Aorta (tissue), 5 donors: ENCODE measurements at regions not wholly inside any gene's neighbourhood (a gene's known extent, or its start where the extent isn't known, plus 50 kb on each side); places are given as distances from the start of the nearest gene placed in this dataset.

Source experiments
- ATAC-seq: fragments of 200-7000 bp; cut with Tn5 transposase; one replicate; pipeline ENCODE4 v1.9.1; 2022; ENCODE audit warnings: moderate library complexity; ENCODE audit not compliant: low FRiP score
- DNase-seq, 2 donors: peaks; one replicate each; pipeline ENCODE4 v3.0.0-alpha.2; 2020
- H3K27ac ChIP-seq, 2 donors: one replicate each; pipeline ENCODE4 v1.5.1; 2013; ENCODE audit warnings: low read length in 2 of 2, mild to moderate bottlenecking in 2 of 2, moderate library complexity in 2 of 2, control low read depth in 1 of 2, inconsistent platforms in 1 of 2, low read depth in 1 of 2
- H3K27me3 ChIP-seq, 2 donors: one replicate each; pipeline ENCODE4 v1.6.1; 2013; ENCODE audit warnings: control low read depth in 1 of 2, low read length in 1 of 2, mild to moderate bottlenecking in 1 of 2, moderate library complexity in 1 of 2; ENCODE audit not compliant: insufficient read depth in 2 of 2, control insufficient read depth in 1 of 2
- H3K36me3 ChIP-seq, 2 donors: one replicate each; pipeline ENCODE4 v1.6.1; 2013; ENCODE audit warnings: control low read depth in 1 of 2, low read length in 1 of 2, mild to moderate bottlenecking in 1 of 2; ENCODE audit not compliant: insufficient read depth in 2 of 2, control insufficient read depth in 1 of 2
- H3K4me1 ChIP-seq, 2 donors: one replicate each; pipeline ENCODE4 v1.6.1; 2013; ENCODE audit warnings: low read length in 2 of 2, control low read depth in 1 of 2, mild to moderate bottlenecking in 1 of 2, moderate library complexity in 1 of 2; ENCODE audit not compliant: insufficient read depth in 2 of 2, control insufficient read depth in 1 of 2
- H3K4me3 ChIP-seq, 2 donors: one replicate each; pipeline ENCODE4 v1.5.1; 2013; ENCODE audit warnings: low read length in 2 of 2, control low read depth in 1 of 2, mild to moderate bottlenecking in 1 of 2
- H3K9me3 ChIP-seq: one replicate; pipeline ENCODE4 v1.6.1; 2013; ENCODE audit warnings: mild to moderate bottlenecking, low read length; ENCODE audit not compliant: control insufficient read depth
- WGBS, 2 donors: extraction: QIAGEN DNeasy Blood & Tissue Kit; methylation state at CpG; one replicate each; pipeline ENCODE4 v1.1.7; 2013; 5-methylcytosine and 5-hydroxymethylcytosine counted together
- intact Hi-C, 2 donors: fragments of 100-400 bp; cut with DNase I; formaldehyde crosslinking; loops; one replicate each; pipeline versions ENCODE4 v1.14.2 to v1.15.0; 2022
- donor health status: healthy with polysubstance abuse.
- donor health status: Bipolar disorder and iron deficiency.
- donor health status: DM: no; HTN: no; CAD: no.
- donor health status: DM: no; HTN: no; CAD: no.
- donor health status: DM: yes; HTN: yes; CAD: no.

DNA sequence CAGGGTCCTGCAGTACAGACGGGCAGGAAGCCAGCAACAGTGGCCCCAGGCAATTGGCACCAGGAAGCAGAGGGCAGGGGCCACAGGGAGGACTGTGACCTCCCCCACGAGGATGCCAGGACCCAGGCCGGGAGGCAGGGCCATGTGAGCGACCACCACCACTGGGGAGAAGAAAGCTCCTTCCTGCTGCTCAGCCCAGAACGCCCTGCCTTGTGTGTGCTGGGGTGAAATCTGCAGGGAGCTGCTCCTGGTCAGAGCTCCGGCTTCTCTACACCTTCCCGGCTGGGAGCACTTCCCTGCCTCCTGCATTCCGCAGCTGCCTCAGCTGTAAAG, 100.4 kb downstream of the HMX1 start:
- Histone ChIP-seq H3K27me3 (no peaks in the 10 kb centered on the region), H3K4me3 (no peak overlapping the region), H3K36me3 (no peaks in the 10 kb centered on the region), H3K9me3 (no peaks in the 10 kb centered on the region), H3K27ac (no peak overlapping the region), H3K4me1 (no peaks in the 10 kb centered on the region)
- ATAC-seq (no peak), DNase-seq (peak; percentile 33 to 70)
- intact Hi-C loops: no loop called here
- WGBS, 2 donors: 18 to 23% methylated on average over 7 to 8 of the region's 8 CpGs

GRCh38 chr4:8770518-8771257, 101.0 kb downstream of the HMX1 start:
- Histone ChIP-seq H3K4me1 (no peaks in the 10 kb centered on the region), H3K27me3 (no peaks in the 10 kb centered on the region), H3K27ac (no peak overlapping the region), H3K36me3 (no peaks in the 10 kb centered on the region), H3K9me3 (no peaks in the 10 kb centered on the region), H3K4me3 (no peak overlapping the region)
- intact Hi-C loops: no loop called here
- ATAC-seq: peak; percentile 34
- peak; percentile 26 to 68 for DNase-seq
- 55 to 61% methylated on average over 20 of the region's 20 CpGs for WGBS, 2 donors

DNA sequence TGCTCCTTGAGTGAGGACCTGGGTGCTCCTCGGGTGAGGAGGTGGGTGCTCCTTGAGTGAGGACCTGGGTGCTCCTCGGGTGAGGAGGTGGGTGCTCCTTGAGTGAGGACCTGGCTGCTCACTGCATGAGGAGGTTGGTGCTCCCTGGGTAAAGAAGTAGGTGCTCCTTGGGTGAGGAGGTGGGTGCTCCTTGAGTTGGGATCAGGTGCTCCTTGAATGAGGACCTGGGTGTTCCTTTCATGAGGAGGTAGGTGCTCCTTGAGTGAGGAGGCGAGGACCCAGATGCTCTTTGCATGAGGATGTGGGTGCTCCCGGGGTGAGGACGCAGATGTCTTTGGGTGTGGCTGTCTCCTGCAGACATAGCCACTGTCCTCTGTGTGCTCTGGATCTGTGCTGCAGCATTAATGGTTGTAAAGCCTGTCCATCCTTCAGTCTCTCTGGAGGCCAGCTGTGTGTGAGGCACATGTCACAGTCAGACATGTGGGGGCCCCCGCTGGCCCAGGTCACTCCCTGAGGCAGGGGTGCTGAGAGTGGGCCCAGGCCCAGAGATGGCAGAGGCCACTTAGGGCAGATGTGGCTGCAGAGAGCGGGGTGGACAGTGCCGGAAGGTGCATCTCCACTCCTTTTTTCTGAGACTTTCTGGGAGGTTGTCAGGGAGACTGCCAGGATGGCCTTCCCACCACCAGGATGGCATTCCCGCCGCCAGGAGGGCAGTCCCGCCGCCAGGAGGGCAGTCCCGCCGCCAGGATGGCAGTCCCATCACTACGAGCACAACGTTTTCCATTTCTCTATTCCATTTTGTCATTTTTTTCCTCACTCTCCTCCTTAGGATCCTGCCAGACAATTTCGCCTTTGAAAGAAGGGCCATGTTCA, 101.8 kb downstream of the HMX1 start:
- Histone ChIP-seq H3K4me3 (no peak overlapping the region), H3K4me1 (no peaks in the 10 kb centered on the region), H3K9me3 (no peaks in the 10 kb centered on the region), H3K36me3 (no peaks in the 10 kb centered on the region), H3K27ac (no peak overlapping the region), H3K27me3 (no peaks in the 10 kb centered on the region)
- DNase-seq (peak; percentile 23 to 68), ATAC-seq (no peak)
- 83 to 84% methylated on average over 16 to 17 of the region's 17 CpGs for WGBS, 2 donors
- intact Hi-C loops: no loop called here

DNA sequence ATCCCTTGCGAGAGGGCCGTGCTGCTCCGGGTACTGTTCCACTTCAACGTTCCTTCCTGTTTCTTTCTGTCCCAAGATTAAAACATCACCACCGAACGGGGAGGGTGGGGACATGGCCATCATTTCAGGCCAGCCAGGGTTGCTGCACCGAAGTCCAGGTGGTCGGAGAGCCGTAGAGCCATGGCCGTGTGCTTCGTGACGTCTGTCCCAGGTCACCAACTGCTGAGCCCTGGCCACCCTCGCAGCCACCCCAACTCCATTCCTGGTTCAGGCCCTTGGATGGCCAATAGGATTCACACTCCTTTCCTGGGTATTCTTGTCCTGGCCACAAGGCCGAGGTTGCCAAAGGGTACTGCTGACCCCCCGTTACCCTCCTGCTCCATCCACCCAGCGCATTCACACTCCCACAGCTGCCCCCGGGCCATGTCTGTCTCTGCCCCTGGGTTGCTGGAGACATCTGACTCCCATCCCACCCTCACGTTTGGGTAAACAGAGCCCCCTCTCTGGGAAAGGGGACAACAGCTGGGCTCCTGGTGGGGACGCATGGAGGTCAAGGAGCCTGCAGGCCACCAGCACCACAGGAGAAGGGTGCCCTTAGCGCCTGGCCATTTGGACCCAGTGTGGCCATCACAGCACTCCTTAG, 103.2 kb downstream of the HMX1 start:
- DNase-seq (peak; percentile 27 to 56), ATAC-seq (no peak)
- H3K27ac ChIP-seq: no peak overlapping the region

DNA sequence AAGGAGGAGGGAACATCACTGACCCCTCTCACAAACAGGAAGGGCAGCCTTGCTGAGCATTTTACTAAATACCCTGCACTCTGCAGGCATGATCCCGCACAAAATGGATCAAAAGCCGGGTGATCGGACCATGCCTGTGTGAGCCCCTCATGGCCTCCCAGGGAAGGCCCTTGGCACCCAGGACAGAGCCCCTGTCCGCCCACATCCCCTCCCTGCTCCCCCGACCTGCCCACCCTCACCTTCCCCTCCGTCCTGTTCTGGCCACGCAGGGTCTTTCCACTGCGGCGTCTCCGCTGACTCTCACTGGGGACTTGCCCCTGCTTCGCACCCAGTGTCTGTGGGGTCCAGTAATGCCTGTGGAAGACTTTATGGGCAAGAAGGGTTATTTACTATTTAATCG, 105.0 kb downstream of the HMX1 start:
- no peak for ATAC-seq
- Histone ChIP-seq H3K4me1 (no peaks in the 10 kb centered on the region), H3K9me3 (no peaks in the 10 kb centered on the region), H3K27me3 (no peaks in the 10 kb centered on the region), H3K27ac (no peak overlapping the region), H3K4me3 (no peak overlapping the region), H3K36me3 (no peaks in the 10 kb centered on the region)
- peak; percentile 17 to 52 for DNase-seq
- WGBS, 2 donors: 78 to 82% methylated on average over 12 of the region's 12 CpGs
- intact Hi-C loops: no loop called here

More for the DNA sequence above, 103.2 kb downstream of the HMX1 start:
- H3K9me3 ChIP-seq: no peaks in the 10 kb centered on the region
- WGBS, 2 donors: 87 to 88% methylated on average over 20 of the region's 20 CpGs
- H3K36me3 ChIP-seq: no peaks in the 10 kb centered on the region
- H3K4me3 ChIP-seq: no peak overlapping the region
- no peaks in the 10 kb centered on the region for H3K4me1 ChIP-seq
- intact Hi-C loops: no loop called here
- no peaks in the 10 kb centered on the region for H3K27me3 ChIP-seq

DNA sequence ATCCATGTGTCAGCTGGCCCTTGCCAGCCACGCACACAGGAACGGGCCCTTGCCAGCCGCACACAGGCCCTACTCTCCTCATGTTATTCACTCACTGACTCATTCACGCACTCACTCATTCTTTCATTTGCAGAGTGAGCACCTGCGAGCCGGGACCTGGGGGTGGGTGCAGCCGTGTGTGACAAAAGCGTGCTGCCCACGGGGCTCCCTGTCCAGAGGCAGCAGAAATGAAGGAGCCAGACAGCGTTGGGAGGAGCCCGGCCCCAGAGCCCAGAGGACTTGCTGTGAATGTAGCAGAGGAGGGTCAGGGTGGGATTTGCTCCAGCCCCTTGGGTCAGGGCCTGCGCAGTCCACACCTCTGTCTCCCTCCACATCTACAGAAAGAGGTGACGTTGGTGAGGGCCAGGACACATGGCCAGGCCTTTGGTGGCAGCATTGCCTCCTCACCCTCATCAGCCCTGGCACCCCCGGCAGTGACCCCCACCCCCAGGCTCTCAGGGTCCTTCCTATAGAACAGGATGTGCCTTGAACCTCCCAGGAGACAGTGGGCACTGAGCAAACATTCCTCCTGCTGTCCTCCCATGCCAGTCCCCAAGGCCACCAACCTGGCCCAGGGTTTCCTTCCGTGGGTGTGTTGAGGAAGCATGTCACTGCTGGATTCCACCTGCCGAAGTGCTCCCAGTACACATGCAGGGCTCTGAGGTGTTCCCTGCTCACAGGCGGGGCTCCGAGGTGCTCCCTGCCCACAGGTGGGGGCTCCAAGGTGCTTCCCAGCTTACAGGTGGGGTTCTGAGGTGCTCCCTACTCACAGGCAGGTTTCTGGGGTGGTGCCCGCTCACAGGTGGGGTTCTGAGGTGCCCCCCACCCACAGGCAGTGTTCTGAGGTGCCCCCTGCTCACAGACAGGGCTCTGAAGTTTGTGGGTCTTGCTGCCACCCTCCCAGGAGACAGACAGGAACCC, 105.7 kb downstream of the HMX1 start:
- ATAC-seq: no peak
- intact Hi-C loops: no loop called here
- Histone ChIP-seq H3K4me3 (no peak overlapping the region), H3K27ac (no peak overlapping the region), H3K36me3 (no peaks in the 10 kb centered on the region), H3K27me3 (no peaks in the 10 kb centered on the region), H3K4me1 (no peaks in the 10 kb centered on the region), H3K9me3 (no peaks in the 10 kb centered on the region)
- WGBS, 2 donors: 81 to 82% methylated on average over 19 of the region's 19 CpGs
- peak; percentile 31 to 61 for DNase-seq

- ATAC-seq: no peak
- H3K27ac ChIP-seq: no peak overlapping the region
- peak; percentile 22 to 33 for DNase-seq
- H3K36me3 ChIP-seq: no peaks in the 10 kb centered on the region
- no peak overlapping the region for H3K4me3 ChIP-seq
- H3K27me3 ChIP-seq: no peaks in the 10 kb centered on the region
- intact Hi-C loops: no loop called here
- no peaks in the 10 kb centered on the region for H3K4me1 ChIP-seq
- H3K9me3 ChIP-seq: no peaks in the 10 kb centered on the region
- 69 to 79% methylated on average over 11 of the region's 11 CpGs for WGBS, 2 donors
These were observed 106.6 kb downstream of the HMX1 start for GRCh38 chr4:8765084-8765483.
